Upper lobe of left lung (tissue), 4 donors: ENCODE measurements at regions not wholly inside any gene's neighbourhood (a gene's known extent, or its start where the extent isn't known, plus 50 kb on each side); places are given as distances from the start of the nearest gene placed in this dataset.

Source experiments
- EP300 ChIP-seq, 4 donors: sonication (generic); formaldehyde crosslinking; IDR thresholded peaks; one replicate each; pipeline ENCODE4 v1.5.1; 2017; ENCODE audit warnings: antibody characterized with exemption in 4 of 4, control low read depth in 2 of 4
- POLR2A ChIP-seq, 4 donors: fragments of 450-650 bp; IDR thresholded peaks; one replicate each; pipeline ENCODE4 v1.5.1; 2016 to 2017; ENCODE audit warnings: antibody characterized with exemption in 4 of 4, mild to moderate bottlenecking in 2 of 4
- POLR2AphosphoS5 ChIP-seq, 2 donors: sonication (generic); formaldehyde crosslinking; IDR thresholded peaks; one replicate each; pipeline ENCODE4 v1.5.1; 2017; ENCODE audit warnings: antibody characterized with exemption in 2 of 2
- TF ChIP-seq, protein P1 (sequence below), 6 experiments: fragments of 450-650 bp in 4 of 6; fragments of 200-600 bp in 2 of 6; sonication (generic) in 2 of 6; IDR thresholded peaks; one replicate each; pipeline ENCODE4 v1.5.1; 2016 to 2019; ENCODE audit warnings: antibody characterized with exemption in 6 of 6

DNA sequence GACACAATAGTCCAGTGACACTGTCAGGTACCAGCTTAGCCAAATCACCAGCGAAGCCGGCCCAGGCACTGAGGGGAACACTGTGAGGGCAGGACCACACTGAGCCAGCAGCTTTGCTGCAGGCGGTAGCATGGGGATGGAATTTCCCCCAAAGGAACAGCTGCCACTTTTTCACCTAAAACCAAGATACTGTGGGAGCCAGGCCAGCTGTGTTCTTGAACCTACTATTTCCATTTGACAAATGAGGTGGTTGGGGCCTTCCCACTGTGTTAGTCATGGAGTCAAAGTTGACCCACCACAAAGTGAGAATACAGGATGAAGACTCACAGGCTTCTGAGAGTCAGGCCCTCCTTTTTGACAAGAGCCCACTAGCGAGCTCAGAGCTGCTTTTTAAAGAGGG lies 70.7 kb upstream of the SH3RF1 start:
- TF ChIP-seq POLR2AphosphoS5 (IDR thresholded peaks at IDR 0.05) (no peak), POLR2A (IDR thresholded peaks at IDR 0.05) (no peak), EP300 (IDR thresholded peaks at IDR 0.05) (no peak)
- TF ChIP-seq, protein P1, sequence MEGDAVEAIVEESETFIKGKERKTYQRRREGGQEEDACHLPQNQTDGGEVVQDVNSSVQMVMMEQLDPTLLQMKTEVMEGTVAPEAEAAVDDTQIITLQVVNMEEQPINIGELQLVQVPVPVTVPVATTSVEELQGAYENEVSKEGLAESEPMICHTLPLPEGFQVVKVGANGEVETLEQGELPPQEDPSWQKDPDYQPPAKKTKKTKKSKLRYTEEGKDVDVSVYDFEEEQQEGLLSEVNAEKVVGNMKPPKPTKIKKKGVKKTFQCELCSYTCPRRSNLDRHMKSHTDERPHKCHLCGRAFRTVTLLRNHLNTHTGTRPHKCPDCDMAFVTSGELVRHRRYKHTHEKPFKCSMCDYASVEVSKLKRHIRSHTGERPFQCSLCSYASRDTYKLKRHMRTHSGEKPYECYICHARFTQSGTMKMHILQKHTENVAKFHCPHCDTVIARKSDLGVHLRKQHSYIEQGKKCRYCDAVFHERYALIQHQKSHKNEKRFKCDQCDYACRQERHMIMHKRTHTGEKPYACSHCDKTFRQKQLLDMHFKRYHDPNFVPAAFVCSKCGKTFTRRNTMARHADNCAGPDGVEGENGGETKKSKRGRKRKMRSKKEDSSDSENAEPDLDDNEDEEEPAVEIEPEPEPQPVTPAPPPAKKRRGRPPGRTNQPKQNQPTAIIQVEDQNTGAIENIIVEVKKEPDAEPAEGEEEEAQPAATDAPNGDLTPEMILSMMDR (IDR thresholded peaks at IDR 0.05) = no peak
